ENCODE measurements at regions not wholly inside any gene's neighbourhood (a gene's known extent, or its start where the extent isn't known, plus 50 kb on each side); places are given as distances from the start of the nearest gene placed in this dataset.

DNA sequence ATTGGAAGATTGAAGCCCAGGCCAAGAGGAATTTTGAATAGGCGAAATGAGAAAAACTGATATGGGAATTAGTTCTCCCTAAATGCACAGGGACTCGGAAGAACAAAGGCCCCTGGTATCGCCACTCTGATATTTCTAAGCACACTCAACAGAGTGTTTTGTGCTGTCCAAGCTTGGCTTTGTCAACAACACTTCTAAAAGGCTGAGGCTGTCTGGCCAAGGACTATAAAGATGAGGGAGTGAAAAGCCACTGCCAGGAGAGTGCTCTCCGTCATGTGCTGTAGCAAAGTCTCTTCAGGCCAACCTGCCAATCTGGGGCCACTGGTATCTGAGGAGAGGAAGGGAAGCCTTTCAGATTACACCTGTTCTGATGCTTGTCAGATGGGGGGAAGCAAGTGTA is 611.2 kb upstream of the PIK3C3 start:
- no peak overlapping the region for H3K27ac ChIP-seq
- no peaks in the 10 kb centered on the region for H3K36me3 ChIP-seq
- no peaks in the 10 kb centered on the region for H3K4me1 ChIP-seq
- no peak overlapping the region for H3K4me3 ChIP-seq
- no peaks in the 10 kb centered on the region for H3K9me3 ChIP-seq
- TF ChIP-seq, protein P1, sequence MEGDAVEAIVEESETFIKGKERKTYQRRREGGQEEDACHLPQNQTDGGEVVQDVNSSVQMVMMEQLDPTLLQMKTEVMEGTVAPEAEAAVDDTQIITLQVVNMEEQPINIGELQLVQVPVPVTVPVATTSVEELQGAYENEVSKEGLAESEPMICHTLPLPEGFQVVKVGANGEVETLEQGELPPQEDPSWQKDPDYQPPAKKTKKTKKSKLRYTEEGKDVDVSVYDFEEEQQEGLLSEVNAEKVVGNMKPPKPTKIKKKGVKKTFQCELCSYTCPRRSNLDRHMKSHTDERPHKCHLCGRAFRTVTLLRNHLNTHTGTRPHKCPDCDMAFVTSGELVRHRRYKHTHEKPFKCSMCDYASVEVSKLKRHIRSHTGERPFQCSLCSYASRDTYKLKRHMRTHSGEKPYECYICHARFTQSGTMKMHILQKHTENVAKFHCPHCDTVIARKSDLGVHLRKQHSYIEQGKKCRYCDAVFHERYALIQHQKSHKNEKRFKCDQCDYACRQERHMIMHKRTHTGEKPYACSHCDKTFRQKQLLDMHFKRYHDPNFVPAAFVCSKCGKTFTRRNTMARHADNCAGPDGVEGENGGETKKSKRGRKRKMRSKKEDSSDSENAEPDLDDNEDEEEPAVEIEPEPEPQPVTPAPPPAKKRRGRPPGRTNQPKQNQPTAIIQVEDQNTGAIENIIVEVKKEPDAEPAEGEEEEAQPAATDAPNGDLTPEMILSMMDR (IDR thresholded peaks at IDR 0.05 in 8 of 11, conservative IDR thresholded peaks at IDR 0.05 in 3 of 11): no peak
- TF ChIP-seq POLR2A (IDR thresholded peaks at IDR 0.05) (no peak), POLR2AphosphoS5 (IDR thresholded peaks at IDR 0.05) (no peak)
- WGBS, 5 donors: 84 to 92% (median 89%) methylated on average over 4 of the region's 4 CpGs
- H3K27me3 ChIP-seq (replicated peaks in 1 of 7): no peaks in the 10 kb centered on the region
- DNase-seq: no peak
- intact Hi-C loops (cut with DNase I; ENCODE audit: low total_unique reads): no loop called here

GRCh38 chr18:41338341-41338740 is 616.7 kb upstream of the PIK3C3 start:
- no peaks in the 10 kb centered on the region for H3K4me1 ChIP-seq
- no peaks in the 10 kb centered on the region for H3K9me3 ChIP-seq
- H3K27me3 ChIP-seq (replicated peaks in 1 of 7): no peaks in the 10 kb centered on the region
- H3K4me3 ChIP-seq: no peak overlapping the region
- no peak for TF ChIP-seq POLR2A (IDR thresholded peaks at IDR 0.05)
- TF ChIP-seq, protein P1 (IDR thresholded peaks at IDR 0.05 in 8 of 11, conservative IDR thresholded peaks at IDR 0.05 in 3 of 11): no peak
- no peak for TF ChIP-seq POLR2AphosphoS5 (IDR thresholded peaks at IDR 0.05)
- DNase-seq: no peak
- H3K27ac ChIP-seq: no peak overlapping the region
- no peaks in the 10 kb centered on the region for H3K36me3 ChIP-seq
- intact Hi-C loops (cut with DNase I; ENCODE audit: low total_unique reads): no loop called here
- WGBS, 5 donors: 52 to 70% (median 55%) methylated on average over 1 of the region's 1 CpG

DNA sequence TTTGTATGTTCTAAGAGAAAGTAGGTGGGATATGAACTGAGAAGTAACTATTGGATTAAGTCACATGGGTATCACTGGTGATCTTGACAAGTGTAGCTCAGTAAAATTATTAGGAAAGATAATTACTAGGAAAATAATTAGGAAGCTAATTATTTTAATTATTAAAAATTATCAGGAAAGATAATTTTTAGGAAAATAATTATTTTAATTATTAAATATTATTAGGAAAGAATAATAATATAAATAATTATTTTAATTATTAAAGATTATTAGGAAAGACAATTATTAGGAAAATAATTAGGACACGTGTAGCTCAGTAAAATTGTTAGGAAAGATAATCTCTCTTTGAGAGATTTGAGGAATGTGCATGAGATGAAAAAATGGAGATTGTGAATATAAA is 623.4 kb upstream of the PIK3C3 start:
- TF ChIP-seq POLR2A (IDR thresholded peaks at IDR 0.05) (no peak), POLR2AphosphoS5 (IDR thresholded peaks at IDR 0.05) (no peak)
- TF ChIP-seq, protein P1 (IDR thresholded peaks at IDR 0.05 in 8 of 11, conservative IDR thresholded peaks at IDR 0.05 in 3 of 11): no peak
- WGBS, 5 donors: 79 to 85% (median 83%) methylated on average over 1 of the region's 1 CpG
- no peaks in the 10 kb centered on the region for H3K27me3 ChIP-seq (replicated peaks in 1 of 7)

DNA sequence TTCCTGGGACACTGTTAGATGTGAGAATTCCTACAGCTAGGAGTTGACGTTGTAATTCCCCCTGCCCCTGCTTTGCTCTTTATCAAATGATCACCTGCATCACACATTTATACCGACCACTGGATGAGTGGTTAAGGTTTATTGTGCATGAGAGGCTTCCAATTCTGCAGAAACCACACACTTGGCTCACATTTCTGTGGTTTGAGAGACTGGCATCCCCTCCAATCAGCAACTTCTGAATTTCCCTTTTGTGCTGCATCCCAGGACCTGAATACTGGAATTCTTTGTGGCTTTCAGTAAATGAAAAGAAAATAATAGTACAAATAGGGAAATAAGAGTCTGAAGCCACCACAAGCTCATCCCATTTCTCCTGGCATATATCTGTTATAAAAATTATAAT is 628.7 kb upstream of the PIK3C3 start:
- Histone ChIP-seq H3K9me3 (peaks cover 0 to 23% (median 2%) of the 10 kb centered on the region in 8 donors), H3K27ac (no peak overlapping the region), H3K4me3 (no peak overlapping the region), H3K4me1 (no peaks in the 10 kb centered on the region), H3K36me3 (no peaks in the 10 kb centered on the region), H3K27me3 (replicated peaks in 1 of 7) (no peaks in the 10 kb centered on the region)
- no peak for TF ChIP-seq POLR2A (IDR thresholded peaks at IDR 0.05)
- TF ChIP-seq POLR2AphosphoS5 (IDR thresholded peaks at IDR 0.05): no peak
- TF ChIP-seq, protein P1 (IDR thresholded peaks at IDR 0.05 in 8 of 11, conservative IDR thresholded peaks at IDR 0.05 in 3 of 11): no peak
- intact Hi-C loops (cut with DNase I; ENCODE audit: low total_unique reads): no loop called here
- 26 to 39% (median 29%) methylated on average over 2 of the region's 2 CpGs for WGBS, 5 donors
- no peak for DNase-seq

More for the DNA sequence above, 623.4 kb upstream of the PIK3C3 start:
- DNase-seq: no peak
- no peaks in the 10 kb centered on the region for H3K4me1 ChIP-seq
- intact Hi-C loops (cut with DNase I; ENCODE audit: low total_unique reads): no loop called here
- peaks cover 0 to 16% (median 0%) of the 10 kb centered on the region in 8 donors for H3K9me3 ChIP-seq
- no peaks in the 10 kb centered on the region for H3K36me3 ChIP-seq
- H3K27ac ChIP-seq: no peak overlapping the region
- no peak overlapping the region for H3K4me3 ChIP-seq
